CD8-positive, alpha-beta memory T cell (primary cell): ENCODE measurements at regions not wholly inside any gene's neighbourhood (a gene's known extent, or its start where the extent isn't known, plus 50 kb on each side); places are given as distances from the start of the nearest gene placed in this dataset.

Experiments
- CTCF ChIA-PET: fragments of 350-600 bp; sonication (Branson Sonifier 250); formaldehyde crosslinking; loops from one replicate; lab custom pipeline; 2021; ENCODE audit warnings: antibody characterized with exemption; lab: Charles Lee
- POLR2A ChIA-PET: fragments of 350-600 bp; sonication (Branson Sonifier 250); formaldehyde crosslinking; loops from one replicate; lab custom pipeline; 2021; ENCODE audit warnings: antibody characterized with exemption; lab: Charles Lee
- DNase-seq, 5 donors: peaks; one replicate each; pipeline versions ENCODE4 v3.0.0 to v3.0.0-alpha.2; 2020 to 2022; ENCODE audit warnings: mixed read lengths in 1 of 5
- H3K27ac ChIP-seq: one replicate; pipeline ENCODE4 v1.7.0; 2013; ENCODE audit warnings: low read depth, mild to moderate bottlenecking, low read length, moderate library complexity
- H3K27me3 ChIP-seq: 2 replicates; pipeline ENCODE4 v1.7.0; 2013; ENCODE audit warnings: low read length, mild to moderate bottlenecking; ENCODE audit not compliant: insufficient read depth, poor library complexity, severe bottlenecking
- H3K36me3 ChIP-seq: 2 replicates; pipeline ENCODE4 v1.7.0; 2013; ENCODE audit warnings: mild to moderate bottlenecking, low read length, moderate library complexity; ENCODE audit not compliant: insufficient read depth
- H3K4me1 ChIP-seq: 2 replicates; pipeline ENCODE4 v1.7.0; 2013; ENCODE audit warnings: mild to moderate bottlenecking, low read length, moderate library complexity; ENCODE audit not compliant: insufficient read depth
- H3K4me3 ChIP-seq: 2 replicates; pipeline ENCODE4 v1.7.0; 2013; ENCODE audit warnings: mild to moderate bottlenecking, low read length
- H3K9me3 ChIP-seq: 2 replicates; pipeline ENCODE4 v1.7.0; 2013; ENCODE audit warnings: mild to moderate bottlenecking, low read length
- H3K27ac Mint-ChIP-seq, 8 donors: one replicate each; pipeline ENCODE4 v1.8.0; 2020 to 2021; ENCODE audit warnings: mixed read lengths in 8 of 8, mild to moderate bottlenecking in 6 of 8, inconsistent platforms in 3 of 8, moderate library complexity in 3 of 8
- H3K27me3 Mint-ChIP-seq, 2 donors: one replicate each; pipeline ENCODE4 v1.8.0; 2020 to 2021; ENCODE audit warnings: mixed read lengths in 2 of 2, mild to moderate bottlenecking in 1 of 2, moderate library complexity in 1 of 2
- H3K36me3 Mint-ChIP-seq, 3 donors: one replicate each; pipeline ENCODE4 v1.8.0; 2020 to 2021; ENCODE audit warnings: mixed read lengths in 3 of 3, inconsistent platforms in 1 of 3, mild to moderate bottlenecking in 1 of 3
- H3K4me1 Mint-ChIP-seq, 3 donors: one replicate each; pipeline ENCODE4 v1.8.0; 2020 to 2021; ENCODE audit warnings: mixed read lengths in 3 of 3, inconsistent platforms in 1 of 3, mild to moderate bottlenecking in 1 of 3
- H3K4me3 Mint-ChIP-seq, 7 donors: one replicate each; pipeline ENCODE4 v1.8.0; 2020 to 2021; ENCODE audit warnings: mixed read lengths in 7 of 7, mild to moderate bottlenecking in 6 of 7, moderate library complexity in 4 of 7, inconsistent platforms in 2 of 7
- H3K9me3 Mint-ChIP-seq, 5 donors: one replicate each; pipeline ENCODE4 v1.8.0; 2020 to 2022; ENCODE audit warnings: mixed read lengths in 5 of 5, mild to moderate bottlenecking in 3 of 5, moderate library complexity in 2 of 5, inconsistent platforms in 1 of 5

GRCh38 chr18:50456285-50456684 lies 81.4 kb downstream of the SKA1 start:
- Mint-ChIP-seq H3K27ac (no peak overlapping the region), H3K4me3 (no peak overlapping the region), H3K4me1 (no peaks in the 10 kb centered on the region), H3K27me3 (peaks cover 11 to 17% of the 10 kb centered on the region in 2 donors), H3K9me3 (peaks cover 0 to 2% (median 0%) of the 10 kb centered on the region in 5 donors), H3K36me3 (peaks cover 0 to 4% (median 0%) of the 10 kb centered on the region in 3 donors)
- POLR2A ChIA-PET, result no interaction called here
- H3K4me1 ChIP-seq, result no peaks in the 10 kb centered on the region
- no peaks in the 10 kb centered on the region for H3K27me3 ChIP-seq
- CTCF ChIA-PET, result no interaction called here
- no peak for DNase-seq
- H3K36me3 ChIP-seq, result no peaks in the 10 kb centered on the region
- H3K4me3 ChIP-seq, result no peak overlapping the region
- H3K27ac ChIP-seq, result no peak overlapping the region
- H3K9me3 ChIP-seq, result no peaks in the 10 kb centered on the region

- Mint-ChIP-seq H3K27me3 (peaks cover 7 to 17% of the 10 kb centered on the region in 2 donors), H3K4me3 (no peak overlapping the region), H3K4me1 (no peaks in the 10 kb centered on the region), H3K27ac (no peak overlapping the region), H3K36me3 (peaks cover 0 to 4% (median 0%) of the 10 kb centered on the region in 3 donors), H3K9me3 (peaks cover 0 to 2% (median 0%) of the 10 kb centered on the region in 5 donors)
- Histone ChIP-seq H3K27ac (no peak overlapping the region), H3K36me3 (no peaks in the 10 kb centered on the region), H3K9me3 (no peaks in the 10 kb centered on the region), H3K4me3 (no peak overlapping the region), H3K27me3 (no peaks in the 10 kb centered on the region), H3K4me1 (no peaks in the 10 kb centered on the region)
- ChIA-PET POLR2A (no interaction called here), CTCF (no interaction called here)
- no peak for DNase-seq
Measured at GRCh38 chr18:50457639-50458038, 82.8 kb downstream of the SKA1 start.

- POLR2A ChIA-PET, result no interaction called here
- Histone ChIP-seq H3K36me3 (no peaks in the 10 kb centered on the region), H3K4me3 (no peak overlapping the region), H3K4me1 (no peaks in the 10 kb centered on the region), H3K27me3 (no peaks in the 10 kb centered on the region), H3K27ac (no peak overlapping the region), H3K9me3 (no peaks in the 10 kb centered on the region)
- peaks cover 0 to 2% (median 0%) of the 10 kb centered on the region in 5 donors for H3K9me3 Mint-ChIP-seq
- H3K4me3 Mint-ChIP-seq, result no peak overlapping the region
- H3K27me3 Mint-ChIP-seq, result peaks cover 7 to 17% of the 10 kb centered on the region in 2 donors
- CTCF ChIA-PET, result no interaction called here
- DNase-seq, result no peak
- no peak overlapping the region for H3K27ac Mint-ChIP-seq
- peaks cover 0 to 4% (median 0%) of the 10 kb centered on the region in 3 donors for H3K36me3 Mint-ChIP-seq
- no peaks in the 10 kb centered on the region for H3K4me1 Mint-ChIP-seq
Measured at GRCh38 chr18:50458366-50458765, 83.5 kb downstream of the SKA1 start.

- Mint-ChIP-seq H3K36me3 (peaks cover 0 to 4% (median 0%) of the 10 kb centered on the region in 3 donors), H3K27me3 (peaks cover 7 to 15% of the 10 kb centered on the region in 2 donors), H3K4me1 (no peaks in the 10 kb centered on the region), H3K4me3 (no peak overlapping the region), H3K9me3 (peaks cover 0 to 2% (median 0%) of the 10 kb centered on the region in 5 donors), H3K27ac (no peak overlapping the region)
- no peaks in the 10 kb centered on the region for H3K4me1 ChIP-seq
- H3K27me3 ChIP-seq, result no peaks in the 10 kb centered on the region
- no peak overlapping the region for H3K4me3 ChIP-seq
- DNase-seq, result no peak
- H3K9me3 ChIP-seq, result no peaks in the 10 kb centered on the region
- H3K27ac ChIP-seq, result no peak overlapping the region
- H3K36me3 ChIP-seq, result no peaks in the 10 kb centered on the region
- ChIA-PET CTCF (no interaction called here), POLR2A (no interaction called here)
Measured at GRCh38 chr18:50458796-50459195, 84.0 kb downstream of the SKA1 start.

- H3K27ac Mint-ChIP-seq, result no peak overlapping the region
- Histone ChIP-seq H3K4me3 (no peak overlapping the region), H3K36me3 (no peaks in the 10 kb centered on the region), H3K27me3 (no peaks in the 10 kb centered on the region), H3K9me3 (no peaks in the 10 kb centered on the region), H3K4me1 (no peaks in the 10 kb centered on the region), H3K27ac (no peak overlapping the region)
- no peak for DNase-seq
- no peak overlapping the region for H3K4me3 Mint-ChIP-seq
- H3K36me3 Mint-ChIP-seq, result peaks cover 0 to 4% (median 0%) of the 10 kb centered on the region in 3 donors
- H3K27me3 Mint-ChIP-seq, result peaks cover 7 to 11% of the 10 kb centered on the region in 2 donors
- CTCF ChIA-PET, result no interaction called here
- POLR2A ChIA-PET, result no interaction called here
- H3K4me1 Mint-ChIP-seq, result no peaks in the 10 kb centered on the region
- H3K9me3 Mint-ChIP-seq, result peaks cover 0 to 2% (median 0%) of the 10 kb centered on the region in 5 donors
Measured at GRCh38 chr18:50460062-50460461, 85.2 kb downstream of the SKA1 start.

- Histone ChIP-seq H3K36me3 (no peaks in the 10 kb centered on the region), H3K27me3 (no peaks in the 10 kb centered on the region), H3K9me3 (no peaks in the 10 kb centered on the region), H3K27ac (no peak overlapping the region), H3K4me3 (no peak overlapping the region), H3K4me1 (no peaks in the 10 kb centered on the region)
- peaks cover 5 to 7% of the 10 kb centered on the region in 2 donors for H3K27me3 Mint-ChIP-seq
- no peak for DNase-seq
- no peak overlapping the region for H3K4me3 Mint-ChIP-seq
- peaks cover 0 to 2% (median 0%) of the 10 kb centered on the region in 5 donors for H3K9me3 Mint-ChIP-seq
- CTCF ChIA-PET, result no interaction called here
- POLR2A ChIA-PET, result no interaction called here
- peaks cover 0 to 4% (median 0%) of the 10 kb centered on the region in 3 donors for H3K36me3 Mint-ChIP-seq
- no peaks in the 10 kb centered on the region for H3K4me1 Mint-ChIP-seq
- H3K27ac Mint-ChIP-seq, result no peak overlapping the region
Measured at GRCh38 chr18:50460716-50461115, 85.9 kb downstream of the SKA1 start.

GRCh38 chr18:50461251-50461650 lies 86.4 kb downstream of the SKA1 start:
- Mint-ChIP-seq H3K36me3 (peaks cover 0 to under 1% (median 0%) of the 10 kb centered on the region in 3 donors), H3K4me1 (no peaks in the 10 kb centered on the region), H3K27me3 (peaks cover 5 to 7% of the 10 kb centered on the region in 2 donors), H3K9me3 (peaks cover 0 to 1% (median 0%) of the 10 kb centered on the region in 5 donors), H3K4me3 (no peak overlapping the region), H3K27ac (no peak overlapping the region)
- no peak overlapping the region for H3K27ac ChIP-seq
- no peak overlapping the region for H3K4me3 ChIP-seq
- no peaks in the 10 kb centered on the region for H3K36me3 ChIP-seq
- no peak for DNase-seq
- CTCF ChIA-PET, result no interaction called here
- no peaks in the 10 kb centered on the region for H3K27me3 ChIP-seq
- no peaks in the 10 kb centered on the region for H3K9me3 ChIP-seq
- H3K4me1 ChIP-seq, result no peaks in the 10 kb centered on the region
- POLR2A ChIA-PET, result no interaction called here

GRCh38 chr18:50465211-50466153 lies 90.6 kb downstream of the SKA1 start:
- Histone ChIP-seq H3K27ac (no peak overlapping the region), H3K4me1 (no peaks in the 10 kb centered on the region), H3K4me3 (no peak overlapping the region), H3K9me3 (no peaks in the 10 kb centered on the region), H3K36me3 (no peaks in the 10 kb centered on the region), H3K27me3 (no peaks in the 10 kb centered on the region)
- Mint-ChIP-seq H3K4me3 (no peak overlapping the region), H3K9me3 (no peaks in the 10 kb centered on the region), H3K27me3 (no peaks in the 10 kb centered on the region), H3K36me3 (no peaks in the 10 kb centered on the region), H3K27ac (no peak overlapping the region), H3K4me1 (no peaks in the 10 kb centered on the region)
- CTCF ChIA-PET, result no interaction called here
- POLR2A ChIA-PET, result no interaction called here
- no peak for DNase-seq
